Endothelial cell of hepatic sinusoid (primary cell): ENCODE measurements at regions not wholly inside any gene's neighbourhood (a gene's known extent, or its start where the extent isn't known, plus 50 kb on each side); places are given as distances from the start of the nearest gene placed in this dataset.
"Not testable (repeated sequence)": the region's sequence is repeated elsewhere in the genome, so short reads cannot be mapped to it uniquely, and the experiment has no call there.

Experiments
- in situ Hi-C: cut with HindIII; loops from 2 replicates; pipeline ENCODE4 v1.10.0; 2017; ENCODE audit warnings: low sequenced_read_pairs

DNA sequence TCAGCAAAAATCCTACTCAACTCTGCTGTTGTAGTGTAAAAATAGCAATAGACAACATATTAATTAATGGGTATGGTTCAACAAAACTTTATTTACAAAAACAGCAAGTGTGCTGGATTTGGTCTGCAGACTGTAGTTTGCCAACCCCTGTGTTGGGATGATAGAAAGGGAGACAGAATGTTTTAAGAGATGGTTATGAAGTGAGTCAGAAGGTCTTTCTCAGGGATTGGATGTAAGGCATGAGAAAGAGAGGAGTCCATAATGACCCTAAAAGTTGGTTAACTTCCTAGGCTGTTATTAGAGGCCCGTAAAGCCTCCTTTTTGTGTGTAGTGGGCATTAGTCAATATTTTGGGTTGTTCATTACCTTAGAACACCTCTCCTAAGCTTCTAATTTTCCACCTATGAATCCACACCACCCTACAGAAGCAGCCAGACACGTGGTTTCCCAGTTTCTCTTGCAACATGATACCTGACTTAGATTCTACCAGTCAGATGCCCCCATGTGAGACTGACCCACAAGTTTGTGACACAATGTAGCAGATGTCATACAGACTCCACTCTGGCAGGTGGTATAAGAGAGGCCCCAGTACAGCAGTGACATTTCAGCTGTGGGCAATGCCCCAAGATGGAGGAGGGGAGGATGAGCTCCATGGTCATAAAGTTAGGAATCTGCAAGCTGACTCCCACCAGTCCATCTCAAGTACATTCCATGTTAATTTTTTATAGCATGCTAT is 1015.6 kb downstream of the KCNMA1 start:
- in situ Hi-C loops = no loop called here

DNA sequence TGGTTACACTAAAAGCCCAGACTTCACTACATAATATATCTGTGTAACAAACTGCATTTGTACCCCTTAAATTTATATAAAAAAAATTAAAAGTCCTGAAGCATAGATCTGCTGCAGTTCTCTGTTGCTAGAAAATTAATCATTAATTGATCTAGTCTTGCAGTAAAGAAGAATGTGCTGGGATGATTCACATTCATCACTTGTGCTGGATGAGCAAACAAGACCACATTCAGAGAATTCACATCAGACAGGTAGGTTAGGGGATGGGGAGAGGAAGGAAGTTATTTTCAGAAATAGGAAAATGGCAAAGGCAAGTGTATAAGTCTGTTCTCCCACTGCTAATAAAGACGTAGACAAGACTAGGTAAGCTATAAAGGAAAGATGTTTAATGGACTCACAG is 1019.0 kb downstream of the KCNMA1 start:
- in situ Hi-C loops = no loop called here

DNA sequence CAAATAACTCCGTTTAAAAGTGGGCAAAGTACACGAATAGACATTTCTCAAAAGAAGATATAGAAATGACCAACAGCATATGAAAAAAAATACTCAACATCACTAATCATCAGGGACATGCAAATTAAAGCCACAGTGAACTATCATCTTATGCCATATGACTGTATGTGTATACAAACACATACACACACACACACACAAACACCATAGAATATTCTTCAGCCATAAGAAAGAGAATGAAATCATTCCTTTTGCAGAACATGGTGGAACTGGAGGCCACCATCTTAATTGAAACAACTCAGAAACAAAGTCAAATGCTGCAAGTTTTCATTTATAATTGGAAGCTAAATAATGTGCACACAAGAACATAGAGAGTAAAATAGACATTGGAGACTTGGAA is 1019.4 kb downstream of the KCNMA1 start:
- in situ Hi-C loops = no loop called here

DNA sequence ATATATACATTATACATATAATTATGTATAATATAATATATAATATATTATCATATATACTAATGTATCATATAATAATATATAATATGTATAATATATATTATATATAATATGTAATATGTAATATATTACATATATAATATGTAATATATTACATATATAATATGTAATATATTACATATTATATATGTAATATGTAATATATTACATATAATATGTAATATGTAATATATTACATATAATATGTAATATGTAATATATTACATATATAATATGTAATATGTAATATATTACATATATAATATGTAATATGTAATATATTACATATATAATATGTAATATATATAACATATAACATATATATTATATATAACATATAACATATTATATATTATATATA is 1020.9 kb downstream of the KCNMA1 start:
- in situ Hi-C loops = not testable (repeated sequence)

DNA sequence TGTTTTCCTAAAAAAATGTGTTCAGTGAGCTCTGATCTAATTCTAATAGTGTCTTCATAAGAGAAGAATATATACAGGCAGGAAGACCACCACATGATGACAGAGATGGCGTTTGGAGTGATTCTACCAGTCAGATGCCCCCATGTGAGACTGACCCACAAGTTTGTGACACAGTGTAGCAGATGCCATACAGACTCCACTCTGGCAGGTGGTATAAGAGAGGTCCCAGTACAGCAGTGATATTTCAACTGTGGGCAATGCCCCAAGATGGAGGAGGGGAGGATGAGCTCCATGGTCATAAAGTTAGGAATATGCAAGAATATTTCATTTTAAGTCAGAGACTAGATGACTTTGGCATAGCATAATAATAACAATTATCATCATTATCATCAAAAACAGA is 1022.6 kb downstream of the KCNMA1 start:
- in situ Hi-C loops = no loop called here
